Liver (tissue), 8 donors: ENCODE measurements at regions not wholly inside any gene's neighbourhood (a gene's known extent, or its start where the extent isn't known, plus 50 kb on each side); places are given as distances from the start of the nearest gene placed in this dataset.

Experiments used
- DNase-seq: peaks from one replicate; pipeline ENCODE4 v3.0.0-alpha.2; 2017; ENCODE audit warnings: low spot score
- H3K27ac ChIP-seq, 2 donors: one replicate each; pipeline ENCODE4 v1.7.0; 2013; ENCODE audit warnings: inconsistent platforms in 2 of 2, low read length in 2 of 2, control low read depth in 1 of 2, low read depth in 1 of 2, mild to moderate bottlenecking in 1 of 2
- H3K27me3 ChIP-seq, 4 donors: one replicate each; pipeline versions ENCODE4 v1.6.1 to v1.7.0; 2013; ENCODE audit warnings: low read length in 3 of 4, inconsistent platforms in 1 of 4, mild to moderate bottlenecking in 1 of 4, moderate library complexity in 1 of 4; ENCODE audit not compliant: control insufficient read depth in 4 of 4, insufficient read depth in 4 of 4
- H3K36me3 ChIP-seq, 4 donors: one replicate each; pipeline versions ENCODE4 v1.6.1 to v1.7.0; 2013; ENCODE audit warnings: low read length in 3 of 4, mild to moderate bottlenecking in 3 of 4, low read depth in 1 of 4, moderate library complexity in 1 of 4; ENCODE audit not compliant: control insufficient read depth in 4 of 4, insufficient read depth in 3 of 4
- H3K4me1 ChIP-seq, 4 donors: one replicate each; pipeline versions ENCODE4 v1.6.1 to v1.7.0; 2013; ENCODE audit warnings: low read length in 3 of 4, mild to moderate bottlenecking in 3 of 4, moderate library complexity in 1 of 4; ENCODE audit not compliant: control insufficient read depth in 4 of 4, insufficient read depth in 4 of 4
- H3K4me3 ChIP-seq, 3 donors: one replicate each; pipeline versions ENCODE4 v1.6.1 to v1.7.0; 2013; ENCODE audit warnings: low read length in 3 of 3, control low read depth in 1 of 3, low read depth in 1 of 3, mild to moderate bottlenecking in 1 of 3
- H3K9ac ChIP-seq, 2 donors: one replicate each; pipeline ENCODE4 v1.7.0; 2013; ENCODE audit warnings: low read length in 2 of 2, mild to moderate bottlenecking in 2 of 2, moderate library complexity in 2 of 2, control low read depth in 1 of 2, low read depth in 1 of 2
- H3K9me3 ChIP-seq, 4 donors: one replicate each; pipeline versions ENCODE4 v1.6.1 to v1.7.0; 2013; ENCODE audit warnings: low read length in 3 of 4; ENCODE audit not compliant: control insufficient read depth in 4 of 4
- CTCF ChIP-seq: fragments of 150-350 bp; IDR thresholded peaks from 2 replicates; pipeline ENCODE4 v1.5.1; 2017; ENCODE audit warnings: improper control_type of control experiment, low read depth, low read length; ENCODE audit not compliant: missing input control
- EGR1 ChIP-seq, 2 donors: IDR thresholded peaks; 2 replicates each; pipeline ENCODE4 v1.6.1; 2016 to 2018; ENCODE audit warnings: antibody characterized with exemption in 2 of 2, low read depth in 2 of 2
- FOXA1 ChIP-seq: IDR thresholded peaks from 2 replicates; pipeline ENCODE4 v1.6.1; 2016; ENCODE audit warnings: antibody characterized with exemption
- FOXA2 ChIP-seq: IDR thresholded peaks from 2 replicates; pipeline ENCODE4 v1.6.1; 2016; ENCODE audit warnings: antibody characterized with exemption
- GABPA ChIP-seq, 2 donors: IDR thresholded peaks in 1 of 2; conservative IDR thresholded peaks in 1 of 2; 2 replicates each; pipeline ENCODE4 v1.6.1; 2016; ENCODE audit warnings: antibody characterized with exemption in 2 of 2, mild to moderate bottlenecking in 1 of 2, moderate library complexity in 1 of 2
- HNF4A ChIP-seq, 2 donors: conservative IDR thresholded peaks; 2 replicates each; pipeline ENCODE4 v1.6.1; 2016; ENCODE audit warnings: antibody characterized with exemption in 2 of 2, mild to moderate bottlenecking in 2 of 2
- HNF4G ChIP-seq: IDR thresholded peaks from 2 replicates; pipeline ENCODE4 v1.6.1; 2016; ENCODE audit warnings: antibody characterized with exemption
- JUND ChIP-seq, 2 donors: IDR thresholded peaks; 2 replicates each; pipeline ENCODE4 v1.6.1; 2016; ENCODE audit warnings: antibody characterized with exemption in 2 of 2
- MAX ChIP-seq: IDR thresholded peaks from 2 replicates; pipeline ENCODE4 v1.6.1; 2016; ENCODE audit warnings: antibody characterized with exemption
- NR2F2 ChIP-seq: IDR thresholded peaks from 2 replicates; pipeline ENCODE4 v1.6.1; 2016; ENCODE audit warnings: antibody characterized with exemption
- RAD21 ChIP-seq, 2 donors: IDR thresholded peaks; 2 replicates each; pipeline ENCODE4 v1.6.1; 2016; ENCODE audit warnings: antibody characterized with exemption in 2 of 2, mild to moderate bottlenecking in 2 of 2
- RXRA ChIP-seq, 2 donors: IDR thresholded peaks; 2 replicates each; pipeline ENCODE4 v1.6.1; 2017 to 2018; ENCODE audit warnings: antibody characterized with exemption in 2 of 2, mild to moderate bottlenecking in 1 of 2
- SP1 ChIP-seq: IDR thresholded peaks from 2 replicates; pipeline ENCODE4 v1.6.1; 2018; ENCODE audit warnings: antibody characterized with exemption, mild to moderate bottlenecking
- TAF1 ChIP-seq: conservative IDR thresholded peaks from 2 replicates; pipeline ENCODE4 v1.6.1; 2016; ENCODE audit warnings: antibody characterized with exemption, mild to moderate bottlenecking
- YY1 ChIP-seq: IDR thresholded peaks from 2 replicates; pipeline ENCODE4 v1.6.1; 2016; ENCODE audit warnings: antibody characterized with exemption, mild to moderate bottlenecking
- WGBS: extraction: QIAGEN DNeasy Blood & Tissue Kit; methylation state at CpG from one replicate; pipeline ENCODE4 v1.1.7; 2013; 5-methylcytosine and 5-hydroxymethylcytosine counted together
- TF ChIP-seq, protein P1 (sequence below): IDR thresholded peaks from 2 replicates; pipeline ENCODE4 v1.6.1; 2016; ENCODE audit warnings: antibody characterized with exemption
- TF ChIP-seq, protein P2 (sequence below): IDR thresholded peaks from 2 replicates; pipeline ENCODE4 v1.6.1; 2016; ENCODE audit warnings: antibody characterized with exemption
- TF ChIP-seq, protein P3 (sequence below): IDR thresholded peaks from 2 replicates; pipeline ENCODE4 v1.6.1; 2016; ENCODE audit warnings: antibody characterized with exemption, mild to moderate bottlenecking
- donor health status: healthy.
- donor health status: healthy.
- donor health status: healthy.
- donor health status: healthy.
- donor health status: healthy.

DNA sequence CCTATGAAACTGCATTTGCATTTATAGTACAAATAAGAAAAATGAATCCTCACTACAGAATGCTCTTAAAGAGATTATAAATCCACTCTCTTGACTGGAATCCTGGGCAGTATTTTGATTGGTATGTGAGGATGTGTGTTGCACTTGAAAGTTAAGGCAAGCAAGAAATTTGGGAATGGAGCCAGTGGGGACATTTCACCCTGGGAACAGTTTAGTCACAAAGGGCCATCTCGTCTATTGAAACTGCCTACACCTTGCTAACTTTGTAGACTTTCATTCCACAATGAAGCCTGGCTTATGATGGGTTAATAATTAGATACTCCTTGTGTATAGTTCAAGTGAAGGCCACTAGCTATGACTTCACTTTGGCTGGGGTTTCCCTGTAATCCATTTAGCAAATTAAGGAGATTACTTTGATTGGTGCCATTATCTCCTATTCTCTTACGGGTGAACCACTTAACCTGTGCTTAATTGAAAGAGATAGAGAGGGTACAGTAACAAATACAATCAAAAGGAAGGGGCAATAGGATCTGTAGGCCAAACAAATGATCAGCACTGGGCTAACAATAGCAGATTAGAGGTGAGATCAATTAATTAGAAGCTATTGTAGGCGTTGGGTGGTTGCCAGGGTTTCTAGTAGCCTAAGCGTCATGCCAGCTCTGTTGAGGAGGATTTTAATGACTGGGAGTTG lies 146.9 kb upstream of the RARB start:
- Histone ChIP-seq H3K9me3 (no peaks in the 10 kb centered on the region), H3K4me3 (no peak overlapping the region), H3K9ac (no peak overlapping the region), H3K27me3 (no peaks in the 10 kb centered on the region), H3K4me1 (no peaks in the 10 kb centered on the region), H3K36me3 (no peaks in the 10 kb centered on the region), H3K27ac (no peak overlapping the region)
- TF ChIP-seq GABPA (IDR thresholded peaks at IDR 0.05 in 1 of 2, conservative IDR thresholded peaks at IDR 0.05 in 1 of 2) (no peak), FOXA1 (no peak), MAX (no peak), EGR1 (IDR thresholded peaks at IDR 0.05; ENCODE audit: low read depth in 2 of 2) (no peak), FOXA2 (no peak), YY1 (no peak), HNF4A (conservative IDR thresholded peaks at IDR 0.05) (no peak), TAF1 (no peak), SP1 (no peak), HNF4G (no peak), NR2F2 (no peak)
- TF ChIP-seq, protein P1, sequence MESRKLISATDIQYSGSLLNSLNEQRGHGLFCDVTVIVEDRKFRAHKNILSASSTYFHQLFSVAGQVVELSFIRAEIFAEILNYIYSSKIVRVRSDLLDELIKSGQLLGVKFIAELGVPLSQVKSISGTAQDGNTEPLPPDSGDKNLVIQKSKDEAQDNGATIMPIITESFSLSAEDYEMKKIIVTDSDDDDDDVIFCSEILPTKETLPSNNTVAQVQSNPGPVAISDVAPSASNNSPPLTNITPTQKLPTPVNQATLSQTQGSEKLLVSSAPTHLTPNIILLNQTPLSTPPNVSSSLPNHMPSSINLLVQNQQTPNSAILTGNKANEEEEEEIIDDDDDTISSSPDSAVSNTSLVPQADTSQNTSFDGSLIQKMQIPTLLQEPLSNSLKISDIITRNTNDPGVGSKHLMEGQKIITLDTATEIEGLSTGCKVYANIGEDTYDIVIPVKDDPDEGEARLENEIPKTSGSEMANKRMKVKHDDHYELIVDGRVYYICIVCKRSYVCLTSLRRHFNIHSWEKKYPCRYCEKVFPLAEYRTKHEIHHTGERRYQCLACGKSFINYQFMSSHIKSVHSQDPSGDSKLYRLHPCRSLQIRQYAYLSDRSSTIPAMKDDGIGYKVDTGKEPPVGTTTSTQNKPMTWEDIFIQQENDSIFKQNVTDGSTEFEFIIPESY = no peak
- TF ChIP-seq, protein P2, sequence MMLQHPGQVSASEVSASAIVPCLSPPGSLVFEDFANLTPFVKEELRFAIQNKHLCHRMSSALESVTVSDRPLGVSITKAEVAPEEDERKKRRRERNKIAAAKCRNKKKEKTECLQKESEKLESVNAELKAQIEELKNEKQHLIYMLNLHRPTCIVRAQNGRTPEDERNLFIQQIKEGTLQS = no peak
- TF ChIP-seq, protein P3, sequence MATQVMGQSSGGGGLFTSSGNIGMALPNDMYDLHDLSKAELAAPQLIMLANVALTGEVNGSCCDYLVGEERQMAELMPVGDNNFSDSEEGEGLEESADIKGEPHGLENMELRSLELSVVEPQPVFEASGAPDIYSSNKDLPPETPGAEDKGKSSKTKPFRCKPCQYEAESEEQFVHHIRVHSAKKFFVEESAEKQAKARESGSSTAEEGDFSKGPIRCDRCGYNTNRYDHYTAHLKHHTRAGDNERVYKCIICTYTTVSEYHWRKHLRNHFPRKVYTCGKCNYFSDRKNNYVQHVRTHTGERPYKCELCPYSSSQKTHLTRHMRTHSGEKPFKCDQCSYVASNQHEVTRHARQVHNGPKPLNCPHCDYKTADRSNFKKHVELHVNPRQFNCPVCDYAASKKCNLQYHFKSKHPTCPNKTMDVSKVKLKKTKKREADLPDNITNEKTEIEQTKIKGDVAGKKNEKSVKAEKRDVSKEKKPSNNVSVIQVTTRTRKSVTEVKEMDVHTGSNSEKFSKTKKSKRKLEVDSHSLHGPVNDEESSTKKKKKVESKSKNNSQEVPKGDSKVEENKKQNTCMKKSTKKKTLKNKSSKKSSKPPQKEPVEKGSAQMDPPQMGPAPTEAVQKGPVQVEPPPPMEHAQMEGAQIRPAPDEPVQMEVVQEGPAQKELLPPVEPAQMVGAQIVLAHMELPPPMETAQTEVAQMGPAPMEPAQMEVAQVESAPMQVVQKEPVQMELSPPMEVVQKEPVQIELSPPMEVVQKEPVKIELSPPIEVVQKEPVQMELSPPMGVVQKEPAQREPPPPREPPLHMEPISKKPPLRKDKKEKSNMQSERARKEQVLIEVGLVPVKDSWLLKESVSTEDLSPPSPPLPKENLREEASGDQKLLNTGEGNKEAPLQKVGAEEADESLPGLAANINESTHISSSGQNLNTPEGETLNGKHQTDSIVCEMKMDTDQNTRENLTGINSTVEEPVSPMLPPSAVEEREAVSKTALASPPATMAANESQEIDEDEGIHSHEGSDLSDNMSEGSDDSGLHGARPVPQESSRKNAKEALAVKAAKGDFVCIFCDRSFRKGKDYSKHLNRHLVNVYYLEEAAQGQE = no peak
- no peak for DNase-seq
- 72% methylated on average over 4 of the region's 4 CpGs for WGBS

- Histone ChIP-seq H3K27ac (no peak overlapping the region), H3K27me3 (no peaks in the 10 kb centered on the region), H3K36me3 (no peaks in the 10 kb centered on the region), H3K4me3 (no peak overlapping the region), H3K4me1 (no peaks in the 10 kb centered on the region), H3K9me3 (no peaks in the 10 kb centered on the region), H3K9ac (no peak overlapping the region)
- 93% methylated on average over 2 of the region's 2 CpGs for WGBS
- no peak for DNase-seq
- no peak for TF ChIP-seq RXRA (IDR thresholded peaks at IDR 0.05)
- no peak for TF ChIP-seq MAX
- TF ChIP-seq, protein P3 = no peak
- TF ChIP-seq RAD21 (IDR thresholded peaks at IDR 0.05) = no peak
- TF ChIP-seq, protein P1 = no peak
- no peak for TF ChIP-seq JUND (IDR thresholded peaks at IDR 0.05)
- TF ChIP-seq CTCF = no peak
- no peak for TF ChIP-seq FOXA2
These were observed 146.3 kb upstream of the RARB start for GRCh38 chr3:25281732-25282126.
